GM12892 (cell line): ENCODE measurements at regions not wholly inside any gene's neighbourhood (a gene's known extent, or its start where the extent isn't known, plus 50 kb on each side); places are given as distances from the start of the nearest gene placed in this dataset.

Source experiments
- POLR2A ChIP-seq: IDR thresholded peaks from 2 replicates; pipeline ENCODE4 v1.6.1; 2011; ENCODE audit warnings: low read depth, low read length, control low read depth
- POLR2AphosphoS5 ChIP-seq: IDR thresholded peaks from 2 replicates; pipeline ENCODE4 v1.6.1; 2011; ENCODE audit warnings: low read depth, low read length, control low read depth
- TAF1 ChIP-seq: IDR thresholded peaks from 2 replicates; pipeline ENCODE4 v1.6.1; 2011; ENCODE audit warnings: low read depth, mild to moderate bottlenecking, control low read depth, low read length, borderline replicate concordance

DNA sequence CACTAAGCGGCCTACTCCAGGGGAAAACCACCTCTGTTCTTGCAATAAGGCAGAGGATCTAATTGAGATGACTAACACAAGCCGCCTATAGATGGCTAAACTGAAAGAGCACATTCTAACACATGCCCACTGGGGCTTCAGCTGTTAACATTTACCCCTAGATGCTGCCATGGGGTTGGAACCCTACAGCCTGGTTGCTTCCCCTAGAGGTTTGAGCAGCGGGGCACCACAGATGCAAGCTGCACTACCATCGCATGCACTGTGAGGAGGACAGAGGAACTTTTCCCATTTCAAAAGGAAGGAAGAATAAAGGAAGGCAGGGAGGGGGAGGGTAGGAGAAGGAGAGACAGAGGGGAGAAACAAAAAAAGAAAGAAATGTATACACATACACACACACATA is 465.8 kb upstream of the PCDH15 start:
- TF ChIP-seq POLR2A = no peak
- no peak for TF ChIP-seq POLR2AphosphoS5
- TF ChIP-seq TAF1 = no peak
